ENCODE measurements at regions not wholly inside any gene's neighbourhood (a gene's known extent, or its start where the extent isn't known, plus 50 kb on each side); places are given as distances from the start of the nearest gene placed in this dataset.
"Not testable (repeated sequence)": the region's sequence is repeated elsewhere in the genome, so short reads cannot be mapped to it uniquely, and the experiment has no call there.

DNA sequence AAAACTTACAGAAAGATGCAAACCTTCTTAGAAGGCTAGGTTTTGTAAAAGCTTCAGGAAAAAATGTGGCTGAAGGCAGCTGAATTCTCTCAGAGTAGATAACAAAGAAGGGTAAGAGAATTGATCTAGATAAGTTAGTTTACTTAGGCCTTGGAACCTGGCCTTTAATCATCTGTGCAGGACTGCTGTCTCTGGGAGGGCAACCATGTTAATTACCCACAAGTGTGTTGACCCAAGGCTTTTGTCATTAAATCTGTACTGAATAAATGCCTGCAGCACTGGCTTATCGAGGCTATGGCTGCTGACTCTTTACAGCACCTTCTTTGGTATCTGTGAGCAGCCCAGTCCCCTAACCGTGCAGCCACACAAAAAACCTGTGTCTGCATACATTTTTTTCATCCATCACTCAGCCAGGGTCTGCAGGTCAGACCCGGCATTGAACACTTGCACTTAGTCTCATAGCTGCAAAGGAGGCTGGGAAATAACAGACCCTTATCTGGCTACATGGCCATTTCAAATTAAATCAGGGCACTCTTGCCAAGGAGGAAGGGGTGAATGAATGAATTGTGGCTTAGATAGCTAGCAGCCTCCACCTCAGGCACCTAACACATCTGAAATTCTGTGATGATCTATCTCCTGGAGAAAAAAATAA lies 86.4 kb upstream of the EPCAM start:
- DNase-seq, result no peak
- Histone ChIP-seq H3K36me3 (replicated peaks; ENCODE audit: insufficient read depth, low read length) (no peaks in the 10 kb centered on the region), H3K4me1 (ENCODE audit: low read length) (no peaks in the 10 kb centered on the region), H3K4me2 (ENCODE audit: low read depth, low read length) (no peak overlapping the region), H3F3A (ENCODE audit: insufficient read depth, low read length) (no peaks in the 10 kb centered on the region), H3K9ac (ENCODE audit: low read length) (no peak overlapping the region), H3K9me2 (replicated peaks; ENCODE audit: insufficient read depth, low read length) (no peaks in the 10 kb centered on the region), H4K20me1 (ENCODE audit: insufficient read depth, low read length) (no peaks in the 10 kb centered on the region), H3K9me3 (replicated peaks; ENCODE audit: insufficient read depth, low read length) (no peaks in the 10 kb centered on the region), H3K4me3 (ENCODE audit: low read length) (no peak overlapping the region), H3K79me2 (ENCODE audit: low read length) (no peaks in the 10 kb centered on the region), H3K27ac (ENCODE audit: low read length) (no peak overlapping the region), H3K27me3 (replicated peaks; ENCODE audit: insufficient read depth, low read length) (no peaks in the 10 kb centered on the region), H2AFZ (ENCODE audit: low read length) (no peak overlapping the region)
- TF ChIP-seq, protein P1, sequence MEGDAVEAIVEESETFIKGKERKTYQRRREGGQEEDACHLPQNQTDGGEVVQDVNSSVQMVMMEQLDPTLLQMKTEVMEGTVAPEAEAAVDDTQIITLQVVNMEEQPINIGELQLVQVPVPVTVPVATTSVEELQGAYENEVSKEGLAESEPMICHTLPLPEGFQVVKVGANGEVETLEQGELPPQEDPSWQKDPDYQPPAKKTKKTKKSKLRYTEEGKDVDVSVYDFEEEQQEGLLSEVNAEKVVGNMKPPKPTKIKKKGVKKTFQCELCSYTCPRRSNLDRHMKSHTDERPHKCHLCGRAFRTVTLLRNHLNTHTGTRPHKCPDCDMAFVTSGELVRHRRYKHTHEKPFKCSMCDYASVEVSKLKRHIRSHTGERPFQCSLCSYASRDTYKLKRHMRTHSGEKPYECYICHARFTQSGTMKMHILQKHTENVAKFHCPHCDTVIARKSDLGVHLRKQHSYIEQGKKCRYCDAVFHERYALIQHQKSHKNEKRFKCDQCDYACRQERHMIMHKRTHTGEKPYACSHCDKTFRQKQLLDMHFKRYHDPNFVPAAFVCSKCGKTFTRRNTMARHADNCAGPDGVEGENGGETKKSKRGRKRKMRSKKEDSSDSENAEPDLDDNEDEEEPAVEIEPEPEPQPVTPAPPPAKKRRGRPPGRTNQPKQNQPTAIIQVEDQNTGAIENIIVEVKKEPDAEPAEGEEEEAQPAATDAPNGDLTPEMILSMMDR (IDR thresholded peaks at IDR 0.05; ENCODE audit: low read length), result no peak
- no peak for TF ChIP-seq EZH2 (optimal IDR thresholded peaks at IDR 0.05; ENCODE audit: low read depth, low read length)

DNA sequence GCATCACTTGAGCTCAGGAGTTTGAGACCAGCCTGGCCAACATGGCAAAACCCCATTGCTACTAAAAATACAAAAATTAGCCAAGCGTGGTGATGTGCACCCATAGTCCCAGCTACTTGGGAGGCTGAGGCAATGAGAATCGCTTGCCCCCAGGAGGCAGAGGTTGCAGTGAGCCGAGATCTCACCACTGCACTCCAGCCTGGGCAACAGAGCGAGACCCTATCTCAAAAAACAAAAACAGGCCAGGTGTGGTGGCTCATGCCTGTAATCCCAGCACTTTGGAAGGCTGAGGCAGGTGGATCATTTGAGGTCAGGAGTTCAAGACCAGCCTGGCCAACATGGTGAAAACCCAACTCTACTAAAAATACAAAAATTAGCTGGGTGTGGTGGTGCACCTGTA lies 89.6 kb upstream of the EPCAM start:
- H3K4me1 ChIP-seq (ENCODE audit: low read length); H3F3A ChIP-seq (ENCODE audit: insufficient read depth, low read length); DNase-seq; H3K27me3 ChIP-seq (replicated peaks; ENCODE audit: insufficient read depth, low read length); H3K79me2 ChIP-seq (ENCODE audit: low read length); H3K4me2 ChIP-seq (ENCODE audit: low read depth, low read length); H3K27ac ChIP-seq (ENCODE audit: low read length); H3K9me3 ChIP-seq (replicated peaks; ENCODE audit: insufficient read depth, low read length); H3K4me3 ChIP-seq (ENCODE audit: low read length); H2AFZ ChIP-seq (ENCODE audit: low read length); H4K20me1 ChIP-seq (ENCODE audit: insufficient read depth, low read length); H3K9me2 ChIP-seq (replicated peaks; ENCODE audit: insufficient read depth, low read length); H3K36me3 ChIP-seq (replicated peaks; ENCODE audit: insufficient read depth, low read length); H3K9ac ChIP-seq (ENCODE audit: low read length): not testable (repeated sequence)

DNA sequence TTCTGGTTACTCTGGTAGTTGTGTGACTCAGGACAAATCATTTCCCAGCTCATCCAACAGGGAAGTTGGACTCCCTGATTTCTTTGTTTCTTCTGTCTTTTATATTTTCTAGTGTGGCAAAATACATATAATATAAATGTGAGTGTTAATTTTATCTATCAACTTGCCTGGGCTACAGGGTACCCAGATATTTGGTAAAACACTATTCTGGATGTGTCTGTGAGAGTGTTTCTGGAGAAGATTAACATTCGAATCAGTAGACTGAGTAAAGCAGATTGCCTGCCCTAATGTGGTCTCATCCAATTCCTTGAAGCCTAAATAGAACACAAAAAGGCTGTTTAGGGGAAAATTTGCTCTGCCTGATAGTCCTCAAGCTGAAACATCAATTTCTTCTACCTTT lies 91.1 kb upstream of the EPCAM start:
- Histone ChIP-seq H3K27me3 (replicated peaks; ENCODE audit: insufficient read depth, low read length) (no peaks in the 10 kb centered on the region), H3K27ac (ENCODE audit: low read length) (no peak overlapping the region), H3K79me2 (ENCODE audit: low read length) (no peaks in the 10 kb centered on the region), H3F3A (ENCODE audit: insufficient read depth, low read length) (no peaks in the 10 kb centered on the region), H2AFZ (ENCODE audit: low read length) (no peak overlapping the region), H3K9ac (ENCODE audit: low read length) (no peak overlapping the region), H3K4me1 (ENCODE audit: low read length) (peaks cover 3% of the 10 kb centered on the region), H4K20me1 (ENCODE audit: insufficient read depth, low read length) (no peaks in the 10 kb centered on the region), H3K36me3 (replicated peaks; ENCODE audit: insufficient read depth, low read length) (no peaks in the 10 kb centered on the region), H3K9me2 (replicated peaks; ENCODE audit: insufficient read depth, low read length) (no peaks in the 10 kb centered on the region), H3K4me2 (ENCODE audit: low read depth, low read length) (no peak overlapping the region), H3K4me3 (ENCODE audit: low read length) (no peak overlapping the region), H3K9me3 (replicated peaks; ENCODE audit: insufficient read depth, low read length) (no peaks in the 10 kb centered on the region)
- TF ChIP-seq, protein P1 (IDR thresholded peaks at IDR 0.05; ENCODE audit: low read length), result no peak
- TF ChIP-seq EZH2 (optimal IDR thresholded peaks at IDR 0.05; ENCODE audit: low read depth, low read length) (no peak), EZH2phosphoT487 (IDR thresholded peaks at IDR 0.05; ENCODE audit: low read length) (no peak)
- no peak for DNase-seq

DNA sequence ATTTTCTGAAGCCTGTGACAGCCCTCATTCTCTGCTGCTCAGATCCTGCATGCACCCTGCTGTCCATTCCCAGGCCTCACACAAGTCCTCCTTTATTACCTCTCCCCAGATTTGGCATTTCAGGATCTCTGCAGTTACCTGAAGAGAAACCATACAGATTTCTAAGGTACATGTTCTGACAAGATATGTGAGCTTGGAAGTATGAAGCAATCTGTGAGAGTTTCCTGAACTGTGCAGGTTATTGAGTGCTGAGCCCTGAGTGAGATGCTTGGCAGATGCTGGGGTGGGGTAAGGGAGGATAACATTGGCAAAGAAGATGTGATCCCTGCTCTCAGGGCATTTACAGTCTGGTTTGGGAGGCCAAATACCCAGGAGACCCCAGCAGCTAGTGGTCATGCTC lies 91.9 kb upstream of the EPCAM start:
- Histone ChIP-seq H3K9ac (ENCODE audit: low read length) (no peak overlapping the region), H3K27me3 (replicated peaks; ENCODE audit: insufficient read depth, low read length) (no peaks in the 10 kb centered on the region), H3K4me2 (ENCODE audit: low read depth, low read length) (no peak overlapping the region), H3K36me3 (replicated peaks; ENCODE audit: insufficient read depth, low read length) (no peaks in the 10 kb centered on the region), H2AFZ (ENCODE audit: low read length) (no peak overlapping the region), H3F3A (ENCODE audit: insufficient read depth, low read length) (no peaks in the 10 kb centered on the region), H3K27ac (ENCODE audit: low read length) (no peak overlapping the region), H3K9me3 (replicated peaks; ENCODE audit: insufficient read depth, low read length) (no peaks in the 10 kb centered on the region), H3K4me1 (ENCODE audit: low read length) (peaks cover 8% of the 10 kb centered on the region), H3K4me3 (ENCODE audit: low read length) (no peak overlapping the region), H3K9me2 (replicated peaks; ENCODE audit: insufficient read depth, low read length) (no peaks in the 10 kb centered on the region), H4K20me1 (ENCODE audit: insufficient read depth, low read length) (no peaks in the 10 kb centered on the region), H3K79me2 (ENCODE audit: low read length) (no peaks in the 10 kb centered on the region)
- TF ChIP-seq, protein P1 (IDR thresholded peaks at IDR 0.05; ENCODE audit: low read length), result no peak
- no peak for TF ChIP-seq EZH2phosphoT487 (IDR thresholded peaks at IDR 0.05; ENCODE audit: low read length)
- no peak for TF ChIP-seq EZH2 (optimal IDR thresholded peaks at IDR 0.05; ENCODE audit: low read depth, low read length)
- DNase-seq, result no peak
